IPS-20b (cell line): ENCODE measurements at regions not wholly inside any gene's neighbourhood (a gene's known extent, or its start where the extent isn't known, plus 50 kb on each side); places are given as distances from the start of the nearest gene placed in this dataset.

Experiments used
- H3K27ac ChIP-seq: one replicate; pipeline ENCODE4 v1.5.1; 2013; ENCODE audit warnings: low read length
- H3K27me3 ChIP-seq: 2 replicates; pipeline ENCODE4 v1.6.1; 2013; ENCODE audit warnings: mild to moderate bottlenecking, low read length, inconsistent platforms; ENCODE audit not compliant: insufficient read depth
- H3K36me3 ChIP-seq: 2 replicates; pipeline ENCODE4 v1.6.1; 2013; ENCODE audit warnings: low read depth, mild to moderate bottlenecking, inconsistent platforms, low read length, moderate library complexity; ENCODE audit not compliant: insufficient read depth
- H3K4me1 ChIP-seq: 2 replicates; pipeline ENCODE4 v1.6.1; 2013; ENCODE audit warnings: mild to moderate bottlenecking, control low read depth, inconsistent platforms, low read length, moderate library complexity; ENCODE audit not compliant: insufficient read depth
- H3K4me3 ChIP-seq: 2 replicates; pipeline ENCODE4 v1.5.1; 2013; ENCODE audit warnings: mild to moderate bottlenecking, low read length, inconsistent platforms
- H3K9ac ChIP-seq: 2 replicates; pipeline ENCODE4 v1.6.1; 2013; ENCODE audit warnings: low read depth, mild to moderate bottlenecking, inconsistent platforms, low read length, moderate library complexity
- H3K9me3 ChIP-seq: 2 replicates; pipeline ENCODE4 v1.6.1; 2013; ENCODE audit warnings: mild to moderate bottlenecking, low read depth, low read length, inconsistent platforms; ENCODE audit not compliant: insufficient read depth

DNA sequence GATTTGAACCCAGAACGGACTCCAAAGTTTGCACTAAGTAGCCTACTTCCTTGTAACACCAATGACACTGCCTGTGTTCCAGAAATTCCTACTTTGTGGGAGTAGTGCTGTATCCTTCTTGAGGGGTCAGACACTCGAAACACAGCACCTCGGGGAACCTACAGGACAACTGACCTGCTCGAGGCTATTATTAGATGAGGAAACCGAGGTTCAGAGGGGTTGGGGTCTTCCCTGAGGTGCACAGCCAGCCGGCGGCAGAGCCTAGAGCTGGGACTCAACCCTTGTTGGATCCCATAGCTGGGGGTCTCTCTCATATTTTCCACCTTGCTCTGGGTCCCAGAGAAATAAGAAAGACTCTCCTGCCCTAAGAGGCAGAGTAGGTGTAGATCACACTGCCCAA, 89.8 kb upstream of the PTPN1 start:
- no peak overlapping the region for H3K27ac ChIP-seq
- H3K9ac ChIP-seq = no peak overlapping the region
- peaks cover 7% of the 10 kb centered on the region; the same call in 1 of the 2 replicates for H3K9me3 ChIP-seq
- no peaks in the 10 kb centered on the region for H3K4me1 ChIP-seq
- no peak overlapping the region for H3K4me3 ChIP-seq
- no peaks in the 10 kb centered on the region for H3K27me3 ChIP-seq
- H3K36me3 ChIP-seq = no peaks in the 10 kb centered on the region

DNA sequence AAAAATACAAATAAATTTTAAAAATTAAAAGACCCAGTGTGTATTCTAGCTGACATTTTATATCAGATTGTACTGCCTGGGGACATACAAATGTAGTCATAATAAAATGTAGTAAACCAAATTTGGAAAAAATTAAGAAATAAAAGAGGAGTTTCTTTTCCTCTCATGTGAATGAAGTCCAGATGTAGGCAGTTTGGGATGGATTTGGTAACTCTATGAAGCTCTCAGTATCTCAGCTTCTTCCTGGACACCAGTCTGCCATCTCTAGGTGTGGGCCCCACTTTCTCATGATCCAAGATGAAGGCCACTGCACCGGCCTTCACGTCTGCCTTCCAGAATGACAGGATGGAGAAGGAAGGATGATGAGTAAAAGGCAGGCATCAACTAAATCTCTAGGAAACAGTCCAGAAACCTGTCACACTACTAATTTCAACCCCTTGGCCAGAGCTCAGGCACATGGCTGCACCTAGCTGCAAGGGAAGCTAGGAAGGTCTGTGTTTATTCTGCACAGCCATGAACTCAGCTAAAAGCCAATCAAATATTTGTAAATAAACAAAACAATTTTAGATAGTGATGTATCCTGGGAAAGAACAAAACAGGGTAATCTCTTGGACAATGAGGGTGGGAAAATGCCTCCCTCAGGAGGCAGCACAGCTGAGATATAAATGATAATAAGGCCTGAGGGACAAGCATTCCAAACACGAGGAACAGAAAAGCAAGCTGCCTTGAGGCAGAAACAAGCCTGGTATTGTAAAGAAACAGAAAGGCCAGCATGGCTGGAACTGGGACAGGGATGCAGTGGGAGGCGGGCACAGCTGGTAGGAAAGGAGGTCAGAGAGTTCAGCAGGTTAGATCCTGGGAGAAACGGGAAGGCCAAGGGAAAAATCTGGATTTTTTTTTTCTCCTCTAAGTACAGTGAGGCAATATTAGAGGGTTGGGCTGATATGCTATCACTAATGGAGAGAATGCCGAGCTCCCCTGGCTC, 88.5 kb upstream of the PTPN1 start:
- H3K27me3 ChIP-seq = no peaks in the 10 kb centered on the region
- H3K9ac ChIP-seq = no peak overlapping the region
- H3K9me3 ChIP-seq = peaks cover 7% of the 10 kb centered on the region; the same call in 1 of the 2 replicates
- H3K36me3 ChIP-seq = no peaks in the 10 kb centered on the region
- H3K4me1 ChIP-seq = no peaks in the 10 kb centered on the region
- H3K4me3 ChIP-seq = no peak overlapping the region
- H3K27ac ChIP-seq = no peak overlapping the region

DNA sequence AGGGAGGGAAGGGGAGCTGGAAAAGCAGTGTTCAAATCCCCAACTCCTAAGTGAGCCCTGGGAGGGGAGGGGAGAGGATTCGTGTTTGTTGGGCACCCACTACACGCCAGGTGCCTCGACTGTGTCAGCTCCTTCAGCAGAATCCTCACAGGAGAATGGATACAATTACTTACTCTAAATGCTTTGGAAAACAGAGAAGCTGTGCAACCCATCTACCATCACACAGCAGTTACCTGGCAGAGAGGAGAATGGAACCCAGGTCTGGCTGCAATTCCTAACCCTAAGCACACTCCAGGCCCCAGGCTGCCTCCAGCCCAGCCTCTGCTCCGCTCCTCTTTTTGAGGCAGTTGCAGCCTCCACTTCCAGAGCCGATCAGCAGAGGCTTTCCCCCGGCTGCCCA, 86.4 kb upstream of the PTPN1 start:
- H3K27ac ChIP-seq = no peak overlapping the region
- H3K27me3 ChIP-seq = no peaks in the 10 kb centered on the region
- no peak overlapping the region for H3K4me3 ChIP-seq
- no peaks in the 10 kb centered on the region for H3K4me1 ChIP-seq
- H3K9ac ChIP-seq = no peak overlapping the region
- H3K36me3 ChIP-seq = no peaks in the 10 kb centered on the region
- H3K9me3 ChIP-seq = peaks cover 7% of the 10 kb centered on the region; the same call in 1 of the 2 replicates

DNA sequence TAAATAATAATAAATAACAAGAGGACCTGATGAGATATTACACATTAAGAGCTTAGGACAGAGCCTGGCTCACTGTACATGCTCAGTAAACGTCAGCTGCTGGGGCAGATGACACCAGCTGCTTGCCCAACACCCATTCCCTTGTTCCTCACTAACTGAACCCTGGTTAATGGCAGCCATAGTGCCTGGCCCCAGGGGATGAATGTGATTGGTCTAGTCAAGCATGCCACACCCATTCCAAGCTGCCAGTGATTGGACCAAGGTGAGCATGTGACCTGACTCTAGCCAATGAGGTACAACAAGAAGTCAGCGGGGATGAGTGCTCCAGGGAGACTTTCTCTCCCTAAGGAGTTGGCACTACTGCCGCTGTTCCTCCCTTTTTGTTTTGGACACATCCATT, 85.1 kb upstream of the PTPN1 start:
- H3K27ac ChIP-seq = no peak overlapping the region
- H3K36me3 ChIP-seq = no peaks in the 10 kb centered on the region
- peaks cover 7% of the 10 kb centered on the region; the same call in 1 of the 2 replicates for H3K9me3 ChIP-seq
- no peaks in the 10 kb centered on the region for H3K27me3 ChIP-seq
- no peak overlapping the region for H3K9ac ChIP-seq
- H3K4me3 ChIP-seq = no peak overlapping the region
- no peaks in the 10 kb centered on the region for H3K4me1 ChIP-seq

DNA sequence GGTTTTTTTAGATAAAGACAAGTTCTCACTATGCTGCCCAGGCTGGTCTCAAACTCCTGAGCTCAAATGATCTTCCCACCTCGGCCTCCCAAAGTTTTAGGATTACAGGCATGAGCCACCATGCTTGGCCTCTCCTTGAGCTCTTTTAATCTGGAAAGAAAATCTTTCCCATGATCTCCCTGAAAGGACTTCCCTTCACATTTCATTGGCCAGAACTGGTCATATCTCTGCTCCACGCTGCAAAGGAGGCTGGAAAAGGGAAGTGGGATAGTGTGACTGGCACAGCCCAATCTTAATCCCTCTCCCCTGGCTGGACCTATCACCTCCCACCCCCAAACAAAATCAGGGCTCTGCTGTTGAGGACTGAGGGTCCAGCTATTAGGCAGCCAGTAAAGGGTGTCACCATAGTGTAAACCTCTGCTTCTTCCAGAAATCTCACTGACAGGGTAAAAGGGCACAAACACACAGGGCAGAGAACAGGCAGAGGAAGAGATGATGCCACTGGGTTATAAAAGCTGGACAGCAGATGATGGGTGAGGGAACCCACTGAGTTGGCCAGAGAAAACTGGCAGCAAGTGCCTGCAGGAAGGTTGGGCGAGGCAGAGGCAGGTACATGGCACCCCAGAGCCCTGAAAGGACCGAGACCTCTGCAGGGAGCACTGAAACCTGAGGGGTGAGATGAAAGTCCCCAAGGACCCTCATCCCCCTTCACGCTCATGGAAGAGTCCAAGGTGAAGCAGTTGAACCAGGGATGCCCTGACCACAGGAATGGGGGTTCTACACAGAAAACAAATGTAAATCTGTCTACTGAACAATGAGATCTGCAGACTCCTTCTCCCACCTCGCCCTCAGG, 83.1 kb upstream of the PTPN1 start:
- no peak overlapping the region for H3K27ac ChIP-seq

DNA sequence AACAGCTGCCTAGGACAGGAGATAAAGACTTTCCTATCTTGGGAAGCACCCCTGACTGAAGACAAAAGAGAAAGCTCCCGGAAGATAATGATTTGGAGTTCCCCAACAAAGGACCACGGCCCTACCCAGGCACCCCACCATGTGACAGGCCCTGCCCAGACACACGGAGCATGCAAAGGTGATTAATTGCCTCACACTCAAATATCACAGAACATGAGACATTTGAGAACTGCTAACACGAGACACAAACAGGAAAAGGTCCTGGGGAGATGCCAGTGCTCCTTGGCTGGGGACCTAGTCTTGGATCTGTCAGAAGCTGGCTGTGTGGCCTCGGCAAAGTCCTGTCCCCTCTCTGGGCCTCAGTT, 82.5 kb upstream of the PTPN1 start:
- H3K27me3 ChIP-seq = no peaks in the 10 kb centered on the region
- H3K36me3 ChIP-seq = no peaks in the 10 kb centered on the region
- H3K27ac ChIP-seq = no peak overlapping the region
- H3K9me3 ChIP-seq = no peaks in the 10 kb centered on the region
- no peak overlapping the region for H3K9ac ChIP-seq
- H3K4me3 ChIP-seq = no peak overlapping the region
- no peaks in the 10 kb centered on the region for H3K4me1 ChIP-seq

More for the DNA sequence above, 83.1 kb upstream of the PTPN1 start:
- Histone ChIP-seq H3K9ac (no peak overlapping the region), H3K9me3 (no peaks in the 10 kb centered on the region), H3K4me3 (no peak overlapping the region), H3K36me3 (no peaks in the 10 kb centered on the region), H3K4me1 (no peaks in the 10 kb centered on the region), H3K27me3 (no peaks in the 10 kb centered on the region)

DNA sequence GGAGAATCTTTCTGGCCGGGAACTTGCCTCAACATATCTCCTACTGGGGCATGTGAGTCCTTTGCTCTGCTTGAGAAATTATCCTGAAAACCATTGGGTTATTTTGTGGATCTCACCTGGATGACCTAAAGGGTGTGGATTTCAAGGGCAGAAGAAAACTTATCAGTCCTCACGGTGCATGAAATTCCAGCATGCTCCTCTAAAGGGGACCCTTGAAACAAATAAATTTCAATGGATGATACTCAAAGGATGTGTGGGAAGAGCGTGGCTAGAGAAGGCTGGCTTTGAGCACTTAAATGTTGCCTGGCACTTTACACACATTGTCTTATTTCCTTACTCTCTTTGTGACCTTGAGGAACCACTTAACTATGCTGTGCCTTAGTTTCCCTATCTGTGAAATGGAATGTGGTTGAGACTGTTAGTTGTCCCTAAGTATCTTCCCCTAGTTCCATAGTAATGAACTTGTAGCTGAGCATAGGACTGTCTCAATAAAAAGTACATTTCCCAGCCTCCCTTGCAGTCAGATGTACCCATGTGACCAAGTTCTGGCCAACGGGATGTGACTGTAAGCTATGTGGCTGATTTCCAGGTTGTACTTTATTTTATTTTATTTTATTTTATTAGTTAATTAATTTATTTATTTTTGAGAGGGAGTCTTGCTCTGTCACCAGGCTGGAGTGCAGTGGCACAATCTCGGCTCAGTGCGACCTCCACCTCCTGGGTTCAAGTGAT, 81.9 kb upstream of the PTPN1 start:
- Histone ChIP-seq H3K27me3 (no peaks in the 10 kb centered on the region), H3K9ac (no peak overlapping the region), H3K4me1 (peaks cover 3% of the 10 kb centered on the region; the same call in 1 of the 2 replicates), H3K4me3 (no peak overlapping the region), H3K27ac (no peak overlapping the region), H3K9me3 (no peaks in the 10 kb centered on the region), H3K36me3 (no peaks in the 10 kb centered on the region)

DNA sequence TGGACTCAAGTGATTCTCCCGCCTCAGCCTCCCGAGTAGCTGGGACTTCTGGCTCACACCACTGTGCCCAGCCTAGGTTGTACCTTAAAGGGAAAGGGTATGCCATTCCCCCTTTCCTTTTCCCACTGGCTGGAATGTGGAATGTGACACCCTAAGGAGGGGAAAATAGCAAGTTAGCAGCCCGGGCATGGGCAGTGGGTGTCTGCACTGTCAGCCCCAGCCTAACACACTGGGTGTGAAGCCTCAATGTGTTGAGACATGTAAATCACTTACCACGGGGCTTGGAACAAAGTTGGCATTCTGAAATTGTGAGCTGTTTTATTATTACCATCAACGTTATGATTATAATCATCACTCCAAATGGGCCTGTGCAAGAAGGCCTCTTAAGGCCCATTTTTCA, 80.8 kb upstream of the PTPN1 start:
- Histone ChIP-seq H3K9ac (no peak overlapping the region), H3K4me3 (no peak overlapping the region), H3K4me1 (peaks cover 9% of the 10 kb centered on the region), H3K36me3 (no peaks in the 10 kb centered on the region), H3K27me3 (no peaks in the 10 kb centered on the region), H3K27ac (no peak overlapping the region), H3K9me3 (no peaks in the 10 kb centered on the region)

DNA sequence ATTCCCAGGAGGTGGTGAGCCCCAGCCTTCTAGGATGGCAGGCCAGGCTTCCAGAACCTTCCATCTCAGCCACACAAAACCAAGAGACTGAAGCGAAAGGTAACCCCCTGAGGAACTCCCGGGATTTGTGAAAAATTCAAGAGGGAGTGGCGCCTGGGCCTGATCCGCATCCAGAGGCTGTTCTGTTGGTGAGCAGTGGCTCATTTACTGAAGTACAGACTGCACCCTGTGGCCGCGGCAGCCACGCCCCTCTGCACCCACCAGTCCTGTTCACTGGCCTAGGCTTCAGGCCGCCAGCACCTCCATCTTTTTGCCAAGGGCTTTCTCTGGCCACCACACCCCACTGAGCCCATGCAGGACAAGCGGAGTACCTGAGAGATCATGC, 79.1 kb upstream of the PTPN1 start:
- Histone ChIP-seq H3K36me3 (no peaks in the 10 kb centered on the region), H3K4me1 (peaks cover 9% of the 10 kb centered on the region), H3K9ac (no peak overlapping the region), H3K27ac (no peak overlapping the region), H3K4me3 (no peak overlapping the region), H3K27me3 (no peaks in the 10 kb centered on the region), H3K9me3 (no peaks in the 10 kb centered on the region)

DNA sequence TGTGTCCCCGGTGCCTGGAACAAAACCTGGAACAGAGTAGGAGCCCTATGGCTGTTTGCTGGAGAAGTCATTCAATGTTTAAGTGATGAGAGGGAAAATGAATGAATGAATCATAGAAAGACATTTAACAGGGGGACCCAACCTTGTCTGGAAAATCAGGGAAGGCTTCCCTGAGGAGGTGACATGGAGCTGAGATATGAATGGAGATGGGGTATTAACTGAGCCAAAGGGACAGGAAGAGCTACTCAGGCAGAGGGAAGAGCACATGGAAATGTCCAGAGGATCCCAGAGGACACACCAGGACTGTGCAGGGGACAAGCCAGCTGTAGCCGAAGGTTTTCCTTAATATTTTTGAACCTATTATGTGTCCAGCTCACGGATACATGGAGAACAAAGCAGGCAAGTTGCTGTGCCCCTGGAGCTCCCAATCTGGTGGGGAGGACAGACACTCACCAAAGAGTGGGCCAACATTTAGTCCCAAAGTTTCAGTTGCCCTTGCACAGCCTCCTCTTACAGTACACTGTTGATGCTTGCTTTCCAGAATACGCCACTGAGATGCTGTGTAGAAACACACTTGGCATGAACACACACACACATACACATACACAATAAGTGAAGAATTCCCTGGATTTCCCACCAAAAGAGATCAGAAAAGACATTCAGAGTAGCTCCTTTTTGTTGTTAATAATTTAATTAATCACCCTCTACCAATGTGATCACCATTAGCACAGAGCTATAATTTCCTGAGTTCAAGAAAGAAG, 77.0 kb upstream of the PTPN1 start:
- Histone ChIP-seq H3K9ac (no peak overlapping the region), H3K4me1 (peaks cover 9% of the 10 kb centered on the region), H3K27me3 (no peaks in the 10 kb centered on the region), H3K4me3 (no peak overlapping the region), H3K36me3 (no peaks in the 10 kb centered on the region), H3K9me3 (no peaks in the 10 kb centered on the region), H3K27ac (no peak overlapping the region)

DNA sequence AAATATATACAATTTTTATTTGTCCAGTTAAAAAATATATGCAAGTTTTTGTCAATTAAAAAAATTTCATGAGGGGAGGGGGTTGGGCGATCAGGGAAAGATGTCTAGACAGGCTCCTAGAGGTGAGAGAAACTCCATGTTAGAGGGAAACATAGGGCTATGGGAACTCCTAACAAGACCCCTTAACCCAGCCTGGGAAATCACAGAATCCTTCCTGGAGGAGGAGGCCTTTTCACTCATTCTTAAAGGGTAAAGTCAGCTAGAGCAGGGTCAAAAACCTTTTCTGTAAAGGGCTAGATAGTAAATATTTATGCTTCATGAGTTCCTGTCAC, 75.9 kb upstream of the PTPN1 start:
- H3K9ac ChIP-seq = no peak overlapping the region
- no peaks in the 10 kb centered on the region for H3K36me3 ChIP-seq
- H3K27me3 ChIP-seq = no peaks in the 10 kb centered on the region
- peaks cover 9% of the 10 kb centered on the region for H3K4me1 ChIP-seq
- H3K9me3 ChIP-seq = no peaks in the 10 kb centered on the region
- H3K4me3 ChIP-seq = no peak overlapping the region
- no peak overlapping the region for H3K27ac ChIP-seq
